H7 (cell line): ENCODE measurements at regions not wholly inside any gene's neighbourhood (a gene's known extent, or its start where the extent isn't known, plus 50 kb on each side); places are given as distances from the start of the nearest gene placed in this dataset.
"Not testable (repeated sequence)": the region's sequence is repeated elsewhere in the genome, so short reads cannot be mapped to it uniquely, and the experiment has no call there.

ENCODE experiments used
- DNase-seq: peaks from one replicate; pipeline ENCODE4 v3.0.0; 2012
- H3K27me3 ChIP-seq: 2 replicates; pipeline ENCODE4 v1.6.0; 2011; ENCODE audit warnings: mild to moderate bottlenecking, low read length; ENCODE audit not compliant: control insufficient read depth, insufficient read depth
- H3K36me3 ChIP-seq: replicated peaks from 2 replicates; pipeline ENCODE4 v1.5.1; 2011; ENCODE audit warnings: low read length; ENCODE audit not compliant: control insufficient read depth, insufficient read depth
- H3K4me3 ChIP-seq: 2 replicates; pipeline ENCODE4 v1.5.1; 2011; ENCODE audit warnings: low read depth, mild to moderate bottlenecking, control low read depth, low read length, moderate library complexity; ENCODE audit not compliant: insufficient read depth

- no peak for DNase-seq
- Histone ChIP-seq H3K36me3 (no peaks in the 10 kb centered on the region), H3K4me3 (peak overlapping the region; percentile 37; the same call in 1 of the 2 replicates), H3K27me3 (peaks cover 25% of the 10 kb centered on the region)
Observed at GRCh38 chr22:46045459-46046298, 68.7 kb upstream of the WNT7B start.

- no peaks in the 10 kb centered on the region for H3K36me3 ChIP-seq
- DNase-seq: no peak
- no peak overlapping the region for H3K4me3 ChIP-seq
- peaks cover 25% of the 10 kb centered on the region for H3K27me3 ChIP-seq
Observed at GRCh38 chr22:46046299-46046685, 69.3 kb upstream of the WNT7B start.

GRCh38 chr22:46047226-46047625, 70.3 kb upstream of the WNT7B start:
- H3K4me3 ChIP-seq: no peak overlapping the region
- DNase-seq: no peak
- H3K27me3 ChIP-seq: peaks cover 25% of the 10 kb centered on the region
- no peaks in the 10 kb centered on the region for H3K36me3 ChIP-seq

GRCh38 chr22:46047841-46048595, 71.1 kb upstream of the WNT7B start:
- peaks cover 25% of the 10 kb centered on the region for H3K27me3 ChIP-seq
- no peaks in the 10 kb centered on the region for H3K36me3 ChIP-seq
- no peak for DNase-seq
- H3K4me3 ChIP-seq: no peak overlapping the region

GRCh38 chr22:46048661-46049060, 71.7 kb upstream of the WNT7B start:
- peaks cover 25% of the 10 kb centered on the region for H3K27me3 ChIP-seq
- H3K36me3 ChIP-seq, DNase-seq, H3K4me3 ChIP-seq: not testable (repeated sequence)

- no peak for DNase-seq
- no peak overlapping the region for H3K4me3 ChIP-seq
- H3K27me3 ChIP-seq: peaks cover 14% of the 10 kb centered on the region
- H3K36me3 ChIP-seq: no peaks in the 10 kb centered on the region
Observed at GRCh38 chr22:46049726-46050450, 72.9 kb upstream of the WNT7B start.

- Histone ChIP-seq H3K36me3 (no peaks in the 10 kb centered on the region), H3K27me3 (peaks cover 9% of the 10 kb centered on the region), H3K4me3 (no peak overlapping the region)
- DNase-seq: no peak
Observed at GRCh38 chr22:46050451-46050845, 73.5 kb upstream of the WNT7B start.

GRCh38 chr22:46050916-46051614, 74.1 kb upstream of the WNT7B start:
- H3K27me3 ChIP-seq: peaks cover 3% of the 10 kb centered on the region
- H3K4me3 ChIP-seq: no peak overlapping the region
- H3K36me3 ChIP-seq: no peaks in the 10 kb centered on the region
- DNase-seq: no peak

- H3K36me3 ChIP-seq: no peaks in the 10 kb centered on the region
- H3K27me3 ChIP-seq: no peaks in the 10 kb centered on the region; the same call in 1 of the 2 replicates
- no peak for DNase-seq
- no peak overlapping the region for H3K4me3 ChIP-seq
Observed at GRCh38 chr22:46051646-46052045, 74.7 kb upstream of the WNT7B start.

- DNase-seq: no peak
- H3K4me3 ChIP-seq: no peak overlapping the region
- H3K27me3 ChIP-seq: no peaks in the 10 kb centered on the region; the same call in 1 of the 2 replicates
- no peaks in the 10 kb centered on the region for H3K36me3 ChIP-seq
Observed at GRCh38 chr22:46052331-46052771, 75.4 kb upstream of the WNT7B start.

GRCh38 chr22:46052801-46053562, 76.0 kb upstream of the WNT7B start:
- H3K4me3 ChIP-seq: no peak overlapping the region
- no peaks in the 10 kb centered on the region for H3K36me3 ChIP-seq
- DNase-seq: peak; percentile 76
- H3K27me3 ChIP-seq: no peaks in the 10 kb centered on the region; the same call in 1 of the 2 replicates

GRCh38 chr22:46053563-46054090, 76.7 kb upstream of the WNT7B start:
- DNase-seq: peak; percentile 65
- H3K27me3 ChIP-seq: no peaks in the 10 kb centered on the region; the same call in 1 of the 2 replicates
- H3K4me3 ChIP-seq: no peak overlapping the region
- H3K36me3 ChIP-seq: no peaks in the 10 kb centered on the region
